ENCODE measurements at regions not wholly inside any gene's neighbourhood (a gene's known extent, or its start where the extent isn't known, plus 50 kb on each side); places are given as distances from the start of the nearest gene placed in this dataset.

DNA sequence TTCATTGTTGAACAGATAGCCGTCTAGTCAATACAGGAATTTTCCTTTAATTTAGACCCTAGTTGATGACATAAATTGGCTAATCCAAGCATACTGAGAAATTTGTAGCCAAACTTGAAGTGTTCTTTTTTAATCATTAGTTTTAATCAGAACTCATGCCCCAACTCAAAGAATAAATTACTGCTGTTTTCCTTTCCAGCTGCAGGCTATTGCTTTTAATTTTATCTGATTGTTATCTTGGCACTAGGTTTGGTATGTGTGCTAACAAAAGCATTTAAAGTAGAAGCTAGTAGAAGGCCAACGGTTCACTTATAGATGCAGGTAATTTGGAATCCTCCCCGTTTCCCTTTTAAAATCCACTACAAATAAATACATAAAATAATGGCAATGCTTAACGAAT lies 188.5 kb downstream of the CD109 start:
- Histone ChIP-seq H3K27ac (no peak overlapping the region), H3K36me3 (replicated peaks) (no peaks in the 10 kb centered on the region), H3K4me3 (ENCODE audit: low read depth, low read length) (no peak overlapping the region), H3K27me3 (replicated peaks) (no peaks in the 10 kb centered on the region)
- TF ChIP-seq, protein P1, sequence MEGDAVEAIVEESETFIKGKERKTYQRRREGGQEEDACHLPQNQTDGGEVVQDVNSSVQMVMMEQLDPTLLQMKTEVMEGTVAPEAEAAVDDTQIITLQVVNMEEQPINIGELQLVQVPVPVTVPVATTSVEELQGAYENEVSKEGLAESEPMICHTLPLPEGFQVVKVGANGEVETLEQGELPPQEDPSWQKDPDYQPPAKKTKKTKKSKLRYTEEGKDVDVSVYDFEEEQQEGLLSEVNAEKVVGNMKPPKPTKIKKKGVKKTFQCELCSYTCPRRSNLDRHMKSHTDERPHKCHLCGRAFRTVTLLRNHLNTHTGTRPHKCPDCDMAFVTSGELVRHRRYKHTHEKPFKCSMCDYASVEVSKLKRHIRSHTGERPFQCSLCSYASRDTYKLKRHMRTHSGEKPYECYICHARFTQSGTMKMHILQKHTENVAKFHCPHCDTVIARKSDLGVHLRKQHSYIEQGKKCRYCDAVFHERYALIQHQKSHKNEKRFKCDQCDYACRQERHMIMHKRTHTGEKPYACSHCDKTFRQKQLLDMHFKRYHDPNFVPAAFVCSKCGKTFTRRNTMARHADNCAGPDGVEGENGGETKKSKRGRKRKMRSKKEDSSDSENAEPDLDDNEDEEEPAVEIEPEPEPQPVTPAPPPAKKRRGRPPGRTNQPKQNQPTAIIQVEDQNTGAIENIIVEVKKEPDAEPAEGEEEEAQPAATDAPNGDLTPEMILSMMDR (IDR thresholded peaks at IDR 0.05; ENCODE audit: low read depth, low read length, missing control alignments), result no peak
- DNase-seq, result no peak
- in situ Hi-C loops (cut with HindIII; ENCODE audit: low pct_ligation_motif_present, low sequenced_read_pairs), result no loop called here

DNA sequence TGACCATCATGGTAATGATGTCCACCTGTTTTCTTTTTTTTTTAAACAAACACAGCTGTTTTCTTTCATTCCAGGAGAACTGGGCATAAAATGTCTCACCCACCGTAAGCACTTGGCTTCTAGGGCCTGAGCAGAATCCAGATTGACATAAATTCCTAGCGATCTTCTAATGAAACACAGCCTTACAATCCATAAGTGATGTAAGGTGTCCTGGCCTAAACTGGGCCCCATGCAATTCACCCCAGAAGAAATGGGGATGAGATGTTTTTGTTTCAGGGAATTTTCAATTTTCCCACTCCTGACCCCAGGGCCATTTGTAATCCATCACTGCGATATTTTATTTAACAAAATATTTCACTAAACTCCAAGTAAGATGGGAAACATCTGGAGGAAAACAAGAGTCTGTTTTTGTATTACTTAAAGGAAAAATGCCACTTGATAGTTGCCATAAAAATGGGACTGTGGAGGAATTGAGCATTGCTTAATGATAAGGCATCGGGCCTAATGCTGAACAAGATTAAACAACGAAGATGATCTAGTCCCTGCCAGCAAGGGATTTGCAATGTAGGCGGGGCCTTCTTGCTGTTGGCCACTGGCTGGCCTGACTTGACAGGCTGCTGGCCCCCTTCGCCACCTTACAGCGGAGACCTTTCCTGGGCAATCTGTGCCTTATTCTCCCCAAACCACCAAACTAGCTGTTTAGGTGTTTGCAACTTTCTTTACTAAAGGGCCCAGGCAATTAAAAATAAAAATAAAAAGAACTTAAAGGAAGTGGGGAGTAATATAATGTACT lies 183.7 kb downstream of the CD109 start:
- H3K4me3 ChIP-seq (ENCODE audit: low read depth, low read length), result no peak overlapping the region
- no peak overlapping the region for H3K27ac ChIP-seq
- no peaks in the 10 kb centered on the region for H3K36me3 ChIP-seq (replicated peaks)
- in situ Hi-C loops (cut with HindIII; ENCODE audit: low pct_ligation_motif_present, low sequenced_read_pairs), result no loop called here
- TF ChIP-seq, protein P1 (IDR thresholded peaks at IDR 0.05; ENCODE audit: low read depth, low read length, missing control alignments), result no peak
- DNase-seq, result no peak
- H3K27me3 ChIP-seq (replicated peaks), result no peaks in the 10 kb centered on the region

GRCh38 chr6:73878403-73878802 lies 182.4 kb downstream of the CD109 start:
- no peak overlapping the region for H3K4me3 ChIP-seq (ENCODE audit: low read depth, low read length)
- in situ Hi-C loops (cut with HindIII; ENCODE audit: low pct_ligation_motif_present, low sequenced_read_pairs), result no loop called here
- TF ChIP-seq, protein P1 (IDR thresholded peaks at IDR 0.05; ENCODE audit: low read depth, low read length, missing control alignments), result no peak
- H3K27me3 ChIP-seq (replicated peaks), result no peaks in the 10 kb centered on the region
- H3K27ac ChIP-seq, result no peak overlapping the region
- DNase-seq, result no peak
- H3K36me3 ChIP-seq (replicated peaks), result no peaks in the 10 kb centered on the region
